GM12891 (cell line): ENCODE measurements at regions not wholly inside any gene's neighbourhood (a gene's known extent, or its start where the extent isn't known, plus 50 kb on each side); places are given as distances from the start of the nearest gene placed in this dataset.
"Not testable (repeated sequence)": the region's sequence is repeated elsewhere in the genome, so short reads cannot be mapped to it uniquely, and the experiment has no call there.

Source experiments
- DNase-seq: peaks from one replicate; pipeline ENCODE4 v3.0.0; 2011; ENCODE audit warnings: low spot score; ENCODE audit not compliant: insufficient read length
- FAIRE-seq: peaks from 2 replicates; lab custom pipeline; 2011; peaks lifted over from hg19 to GRCh38; lab: Jason Lieb, UNC
- PAX5 ChIP-seq: IDR thresholded peaks from 2 replicates; pipeline ENCODE4 v1.6.1; 2011; ENCODE audit warnings: low read length, moderate library complexity, mild to moderate bottlenecking; ENCODE audit not compliant: insufficient read depth, severe bottlenecking
- POLR2A ChIP-seq: IDR thresholded peaks from 2 replicates; pipeline ENCODE4 v1.6.1; 2011; ENCODE audit warnings: low read depth, low read length, control low read depth
- POLR2AphosphoS5 ChIP-seq: IDR thresholded peaks from 2 replicates; pipeline ENCODE4 v1.6.1; 2011; ENCODE audit warnings: low read depth, low read length, control low read depth
- POU2F2 ChIP-seq: IDR thresholded peaks from 2 replicates; pipeline ENCODE4 v1.6.1; 2011; ENCODE audit warnings: low read depth, mild to moderate bottlenecking, control low read depth, low read length, moderate library complexity
- SPI1 ChIP-seq: IDR thresholded peaks from 2 replicates; pipeline ENCODE4 v1.6.1; 2011; ENCODE audit warnings: low read depth, low read length, control low read depth
- TAF1 ChIP-seq: IDR thresholded peaks from 2 replicates; pipeline ENCODE4 v1.6.1; 2011; ENCODE audit warnings: low read depth, low read length, control low read depth

GRCh38 chr14:27845241-27845850 is 921.2 kb upstream of the FOXG1 start:
- DNase-seq, result no peak
- FAIRE-seq, result no peak
- TF ChIP-seq POU2F2, result no peak
- no peak for TF ChIP-seq SPI1
- TF ChIP-seq PAX5, result no peak
- TF ChIP-seq POLR2A, result no peak
- TF ChIP-seq TAF1, result no peak
- TF ChIP-seq POLR2AphosphoS5, result no peak

- no peak for TF ChIP-seq PAX5
- TF ChIP-seq SPI1, result no peak
- no peak for TF ChIP-seq POLR2A
- TF ChIP-seq POLR2AphosphoS5, result no peak
- no peak for TF ChIP-seq POU2F2
- TF ChIP-seq TAF1, result no peak
- DNase-seq, result no peak
- FAIRE-seq, result no peak
Observed at GRCh38 chr14:27845902-27846301, 920.7 kb upstream of the FOXG1 start.

- DNase-seq, FAIRE-seq: not testable (repeated sequence)
Observed at GRCh38 chr14:27847480-27847879, 919.1 kb upstream of the FOXG1 start.

- FAIRE-seq, DNase-seq: not testable (repeated sequence)
Observed at GRCh38 chr14:27849193-27849592, 917.4 kb upstream of the FOXG1 start.

- TF ChIP-seq POU2F2, result no peak
- no peak for TF ChIP-seq POLR2AphosphoS5
- no peak for TF ChIP-seq TAF1
- no peak for TF ChIP-seq PAX5
- no peak for FAIRE-seq
- DNase-seq, result no peak
Observed at GRCh38 chr14:27862684-27863083, 903.9 kb upstream of the FOXG1 start.

- TF ChIP-seq TAF1 (no peak), PAX5 (no peak), POLR2AphosphoS5 (no peak), POLR2A (no peak), SPI1 (no peak), POU2F2 (no peak)
- DNase-seq (no peak), FAIRE-seq (no peak)
Observed at GRCh38 chr14:27863166-27863565, 903.4 kb upstream of the FOXG1 start.

- DNase-seq, result no peak
- no peak for FAIRE-seq
- TF ChIP-seq POLR2AphosphoS5, result no peak
- no peak for TF ChIP-seq TAF1
- TF ChIP-seq POU2F2, result no peak
- no peak for TF ChIP-seq PAX5
- TF ChIP-seq SPI1, result no peak
- no peak for TF ChIP-seq POLR2A
Observed at GRCh38 chr14:27881063-27881462, 885.5 kb upstream of the FOXG1 start.

GRCh38 chr14:27881646-27882045 is 884.9 kb upstream of the FOXG1 start:
- TF ChIP-seq POLR2AphosphoS5 (no peak), POU2F2 (no peak), POLR2A (no peak), SPI1 (no peak), TAF1 (no peak), PAX5 (no peak)
- DNase-seq (no peak), FAIRE-seq (no peak)

- DNase-seq, result no peak
- no peak for TF ChIP-seq POU2F2
- no peak for TF ChIP-seq POLR2AphosphoS5
- TF ChIP-seq TAF1, result no peak
- no peak for TF ChIP-seq SPI1
- TF ChIP-seq POLR2A, result no peak
- FAIRE-seq, result no peak
Observed at GRCh38 chr14:27886256-27886655, 880.3 kb upstream of the FOXG1 start.

GRCh38 chr14:27890259-27890658 is 876.3 kb upstream of the FOXG1 start:
- no peak for DNase-seq
- no peak for TF ChIP-seq POLR2AphosphoS5
- no peak for TF ChIP-seq POLR2A
- TF ChIP-seq TAF1, result no peak
- no peak for TF ChIP-seq SPI1
- TF ChIP-seq POU2F2, result no peak
- TF ChIP-seq PAX5, result no peak
- no peak for FAIRE-seq

GRCh38 chr14:27908484-27908883 is 858.1 kb upstream of the FOXG1 start:
- DNase-seq, FAIRE-seq: not testable (repeated sequence)

GRCh38 chr14:27916326-27916725 is 850.3 kb upstream of the FOXG1 start:
- TF ChIP-seq POLR2A (no peak), SPI1 (no peak), POU2F2 (no peak), POLR2AphosphoS5 (no peak), PAX5 (no peak), TAF1 (no peak)
- no peak for FAIRE-seq

More at GRCh38 chr14:27916326-27916725, 850.3 kb upstream of the FOXG1 start:
- no peak for DNase-seq
